NCI-H446 (cell line): ENCODE measurements at regions not wholly inside any gene's neighbourhood (a gene's known extent, or its start where the extent isn't known, plus 50 kb on each side); places are given as distances from the start of the nearest gene placed in this dataset.
"Not testable (repeated sequence)": the region's sequence is repeated elsewhere in the genome, so short reads cannot be mapped to it uniquely, and the experiment has no call there.

ENCODE experiments used
- DNase-seq, 2 experiments: peaks; one replicate each; lab custom pipeline; 2025; lab: John Stamatoyannopoulos, UW

GRCh38 chr1:119253366-119253765 is 112.9 kb upstream of the WARS2 start:
- no peak for DNase-seq

DNA sequence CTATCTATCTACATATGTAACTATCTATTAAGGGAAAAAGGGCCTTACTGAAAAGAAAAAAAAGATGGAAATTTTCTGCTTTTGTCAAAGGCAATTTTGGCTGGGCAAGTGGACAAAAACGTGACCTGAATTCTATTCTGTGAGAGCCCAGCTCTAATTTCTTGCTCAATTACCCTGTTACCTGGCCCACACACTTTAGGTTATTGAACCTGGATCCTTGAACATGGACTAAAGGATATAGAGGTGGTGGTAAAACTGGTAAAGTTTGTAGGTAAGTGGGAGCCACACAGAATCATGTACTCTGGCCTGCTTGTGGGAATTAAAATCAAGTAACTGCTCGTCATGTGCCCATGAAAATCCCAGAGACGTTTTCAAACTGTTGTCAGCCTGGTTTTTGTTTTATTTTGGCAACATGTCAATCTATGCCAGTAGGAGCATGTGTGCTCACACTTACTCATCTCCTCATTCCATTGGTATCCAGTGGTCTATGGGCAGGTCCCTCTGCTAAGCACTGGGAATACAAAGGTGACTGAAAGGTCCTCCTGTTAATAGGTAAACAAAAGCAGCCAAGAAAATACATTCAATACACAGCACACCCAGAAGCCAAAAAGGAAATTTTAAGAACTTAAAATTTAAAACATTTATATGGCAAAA is 113.7 kb upstream of the WARS2 start:
- DNase-seq, result peak in 1 of 2 experiments; percentile 22

- DNase-seq, result not testable (repeated sequence)
Measured at GRCh38 chr1:119256089-119256488, 112.5 kb upstream of the HAO2 start.

DNA sequence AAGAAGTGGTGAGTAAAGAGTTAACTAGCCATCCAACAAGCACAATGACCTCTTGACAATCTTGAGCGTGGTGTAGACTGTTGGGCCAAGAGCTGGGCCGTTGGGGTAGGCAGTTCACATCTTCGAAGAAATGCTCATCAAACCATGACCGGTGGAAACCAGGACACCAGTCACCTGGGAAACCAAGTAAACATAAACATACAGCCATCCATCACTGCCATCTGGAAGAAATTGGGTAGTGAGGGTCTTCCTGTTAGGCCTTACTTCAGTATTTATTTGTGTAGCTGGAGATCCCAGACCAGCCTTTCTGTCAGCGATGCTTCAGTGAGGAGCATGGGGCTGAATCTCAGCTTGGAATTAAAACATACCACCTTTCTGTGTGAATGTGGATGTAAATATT is 108.1 kb upstream of the HAO2 start:
- no peak for DNase-seq

DNA sequence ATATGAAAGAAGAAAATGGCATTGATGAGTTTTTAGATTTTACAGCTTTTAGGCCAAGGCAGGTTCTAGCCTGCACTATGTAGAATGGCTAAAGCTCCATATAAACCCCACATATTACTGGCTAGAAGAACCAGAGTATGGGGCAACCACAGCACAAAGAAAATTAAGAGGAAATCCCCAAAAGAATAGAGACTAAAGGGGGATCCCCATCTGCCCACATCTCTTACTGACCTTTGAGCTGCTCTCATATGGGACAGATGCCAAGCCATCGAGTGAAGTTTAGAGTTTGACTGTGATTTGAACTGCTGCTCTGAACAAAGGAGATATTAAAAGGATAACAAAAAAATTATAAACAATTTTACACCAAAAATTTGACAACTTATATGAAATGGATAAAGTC is 102.2 kb upstream of the HAO2 start:
- DNase-seq, result no peak

- DNase-seq, result no peak
Measured at GRCh38 chr1:119266858-119267257, 101.7 kb upstream of the HAO2 start.

DNA sequence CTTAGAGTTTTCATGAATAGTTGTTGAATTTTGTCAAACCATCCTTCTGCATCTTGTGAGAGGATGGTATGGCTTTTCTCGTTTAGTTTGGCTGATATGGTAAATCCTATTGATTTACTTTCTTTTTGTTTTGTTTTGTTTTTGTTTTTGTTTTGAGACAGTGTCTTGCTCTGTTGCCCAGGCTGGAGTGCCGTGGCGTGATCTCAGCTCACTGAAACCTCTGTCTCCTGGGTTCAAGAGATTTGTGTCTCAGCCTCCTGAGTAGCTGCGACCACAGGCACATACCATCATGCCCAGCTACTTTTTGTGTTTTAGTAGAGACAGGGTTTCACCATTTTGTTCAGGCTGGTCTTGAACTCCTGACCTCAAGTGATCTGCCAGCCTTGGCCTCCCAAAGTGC is 101.3 kb upstream of the HAO2 start:
- not testable (repeated sequence) for DNase-seq

DNA sequence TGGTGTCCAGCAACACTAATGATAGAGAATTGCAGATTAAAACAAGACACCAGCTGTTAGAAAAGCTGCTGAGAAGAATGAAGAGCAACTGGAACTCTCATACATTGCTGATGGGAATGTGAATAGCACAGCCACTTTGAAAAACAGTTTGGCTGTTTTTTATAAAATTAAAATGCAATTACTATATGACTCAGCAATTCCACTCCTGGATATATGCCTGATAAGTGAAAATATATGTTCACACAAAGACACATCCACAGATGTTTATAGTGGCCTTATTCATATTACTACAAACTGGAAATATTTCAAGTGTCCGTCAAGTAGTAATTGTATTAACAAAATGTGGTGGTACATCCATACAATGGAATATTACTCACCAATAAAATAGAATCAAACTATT is 99.7 kb upstream of the HAO2 start:
- no peak for DNase-seq

DNA sequence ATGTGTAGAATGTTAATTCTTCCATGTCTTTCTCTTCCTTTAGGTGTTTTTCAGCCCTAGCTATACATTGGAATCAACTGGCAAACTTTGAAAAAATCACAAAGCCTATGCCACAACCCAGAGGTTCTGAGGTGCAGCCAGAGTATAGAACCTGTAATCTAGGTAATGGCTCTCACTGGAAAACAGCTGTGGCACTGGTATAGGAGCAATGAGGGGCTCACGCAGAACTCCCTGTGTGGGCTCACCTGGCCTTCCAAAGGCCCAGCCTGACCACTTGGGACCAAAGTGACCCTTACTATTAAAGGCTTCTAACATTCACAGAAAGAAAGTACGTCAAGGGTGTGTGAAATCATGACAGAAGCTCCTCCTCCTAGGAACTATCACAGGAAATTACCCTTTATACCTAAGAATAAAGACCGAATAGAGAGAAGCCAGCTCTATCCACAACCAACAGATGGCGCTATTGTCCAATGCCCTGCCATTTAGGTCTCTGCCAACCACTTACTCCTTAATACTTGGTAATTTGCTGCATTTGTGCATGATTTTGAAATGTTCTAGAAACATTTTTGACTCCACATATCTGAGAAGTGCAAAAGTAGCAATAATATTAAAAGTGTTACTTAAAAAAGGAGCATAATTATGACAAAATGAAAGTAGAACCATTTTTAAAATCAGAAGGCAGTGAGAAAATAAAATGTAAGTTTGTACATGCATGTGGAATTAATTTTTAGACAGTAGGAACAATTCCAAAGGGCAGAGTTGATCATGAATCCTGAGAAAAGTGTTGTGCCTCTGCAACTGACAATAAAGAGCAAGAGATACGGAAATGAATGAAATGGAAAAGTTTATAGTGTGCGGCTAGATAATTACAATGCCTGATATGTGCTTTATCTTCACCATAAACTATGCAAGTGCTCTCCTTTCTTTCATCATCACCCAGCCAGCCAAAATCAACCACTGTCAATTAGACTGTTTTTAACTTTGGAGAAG is 93.1 kb upstream of the HAO2 start:
- DNase-seq, result peak; percentile 64 to 81

DNA sequence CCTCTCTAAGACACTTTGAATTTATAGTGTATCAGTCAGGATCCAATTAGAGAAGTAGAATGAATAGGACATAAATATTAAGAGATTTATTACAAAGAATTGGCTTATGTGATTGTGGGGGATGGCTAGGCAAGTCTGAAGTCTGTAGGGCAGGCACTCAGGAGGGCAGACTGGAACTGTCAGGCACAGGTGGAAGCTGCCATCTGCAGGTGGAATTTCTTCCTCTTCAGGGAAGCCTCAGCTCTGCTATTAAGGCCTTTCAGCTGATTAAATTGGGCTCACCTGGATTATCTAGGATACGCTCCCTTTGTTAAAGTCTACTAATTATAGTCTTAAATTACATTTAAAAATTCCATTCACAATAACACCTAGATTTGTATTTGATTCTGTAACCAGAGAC is 92.0 kb upstream of the HAO2 start:
- DNase-seq, result peak in 1 of 2 experiments; percentile 19

DNA sequence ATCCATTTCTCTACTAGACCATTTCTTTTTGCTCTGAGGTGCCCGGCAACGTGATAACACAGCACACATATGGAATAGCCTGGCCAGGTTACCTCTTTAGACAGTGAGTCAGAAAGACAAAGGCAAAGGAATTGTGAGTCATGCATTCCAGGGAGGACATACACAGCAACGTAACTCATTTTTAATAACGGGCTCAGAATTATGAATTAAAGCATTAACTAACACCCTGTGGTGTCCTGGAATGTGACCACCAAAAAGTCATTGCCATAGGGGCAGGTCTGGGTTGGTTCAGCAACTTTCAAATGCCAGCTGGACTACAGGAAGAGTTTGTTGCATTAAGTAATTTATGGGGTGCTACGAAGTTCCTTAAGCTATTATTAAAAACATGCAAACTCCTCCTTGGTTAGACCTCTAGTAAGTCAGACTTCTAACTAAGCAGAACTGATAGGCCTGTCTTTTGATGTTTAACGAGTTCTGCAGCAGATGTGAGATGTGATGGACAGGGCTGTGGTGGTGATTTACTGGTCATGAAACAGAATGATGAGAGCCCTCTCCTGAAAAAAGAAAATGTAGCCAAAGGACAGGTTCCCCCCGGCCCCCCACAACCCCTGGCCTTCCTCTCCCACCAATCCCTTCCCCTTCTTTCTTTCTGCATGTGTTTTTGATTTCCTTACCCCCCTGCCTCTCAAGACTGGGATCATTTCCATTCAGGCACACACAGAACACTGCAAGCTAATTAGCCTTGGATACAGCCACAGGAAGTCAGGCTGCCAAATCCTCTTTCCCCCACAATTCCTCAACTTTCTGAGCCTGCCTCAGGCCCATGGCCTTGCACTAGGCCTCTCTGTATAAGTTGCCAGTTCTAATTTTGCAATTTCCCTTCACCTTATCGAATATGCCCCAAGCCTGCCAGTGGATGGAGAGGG is 88.9 kb upstream of the HAO2 start:
- DNase-seq, result peak; percentile 19 to 53

GRCh38 chr1:119285482-119285881 is 83.1 kb upstream of the HAO2 start:
- no peak for DNase-seq

GRCh38 chr1:119286587-119287181 is 81.9 kb upstream of the HAO2 start:
- peak; percentile 17 to 76 for DNase-seq

DNA sequence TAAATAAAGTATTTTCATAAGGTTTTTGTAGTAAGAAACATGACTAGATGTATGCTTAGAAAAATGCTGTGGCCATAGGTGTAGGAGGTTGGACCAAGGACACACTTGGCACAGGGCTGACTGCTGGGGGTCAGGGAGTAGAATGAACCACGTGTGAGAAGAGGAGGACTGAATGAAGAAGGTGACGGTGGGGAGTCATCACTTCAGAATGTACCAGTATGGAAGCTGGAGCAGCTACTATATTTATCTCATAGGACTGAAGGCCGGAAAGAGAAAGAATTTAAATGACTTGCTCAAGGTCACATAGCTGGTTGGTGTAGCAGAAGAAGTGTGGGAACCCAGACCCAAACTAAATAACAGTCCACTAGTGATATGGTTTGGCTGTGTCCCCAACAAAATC is 79.8 kb upstream of the HAO2 start:
- DNase-seq, result no peak

GRCh38 chr1:119290297-119290696 is 78.3 kb upstream of the HAO2 start:
- DNase-seq, result no peak

- DNase-seq, result no peak
Measured at GRCh38 chr1:119291611-119292206, 76.9 kb upstream of the HAO2 start.

DNA sequence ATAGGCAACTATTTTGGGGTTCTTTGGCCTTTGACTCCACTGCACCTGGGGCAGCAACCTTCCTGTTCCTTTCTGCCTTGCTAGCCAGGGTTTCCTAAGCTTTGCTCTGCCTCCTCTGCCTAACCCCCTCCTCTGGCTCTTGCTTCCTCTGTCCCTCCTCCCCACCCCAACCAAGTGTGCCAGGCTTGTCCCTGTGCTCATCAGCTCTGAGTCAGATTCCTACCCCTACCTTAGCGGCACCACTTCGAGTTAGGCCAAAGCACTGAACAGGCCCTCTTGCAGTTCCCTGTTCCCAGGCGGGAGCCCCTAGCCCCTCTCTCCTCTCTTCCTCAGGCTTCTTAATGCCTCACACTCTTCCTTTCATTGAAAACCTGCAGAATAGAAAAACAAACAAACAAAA is 74.8 kb upstream of the HAO2 start:
- DNase-seq, result no peak

DNA sequence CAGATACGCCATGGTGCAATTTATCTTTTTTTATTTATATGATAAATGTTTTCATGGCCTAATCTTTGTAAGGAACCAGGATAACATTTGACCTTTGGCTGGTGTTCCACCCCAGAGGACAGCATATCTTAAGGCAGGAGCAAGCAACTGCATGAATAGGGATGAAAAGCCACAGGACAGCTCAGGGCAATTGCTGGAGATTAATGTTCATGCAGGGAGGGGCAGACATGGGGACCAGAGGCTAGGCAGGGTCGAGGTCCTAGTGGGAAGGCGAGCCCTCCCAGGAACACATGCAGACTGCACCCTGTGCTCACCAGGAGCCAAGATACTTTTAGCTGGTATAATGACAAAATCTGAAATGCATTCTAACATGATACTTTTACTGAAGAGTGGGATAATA is 74.4 kb upstream of the HAO2 start:
- no peak for DNase-seq

- no peak for DNase-seq
Measured at GRCh38 chr1:119294722-119295121, 73.9 kb upstream of the HAO2 start.

DNA sequence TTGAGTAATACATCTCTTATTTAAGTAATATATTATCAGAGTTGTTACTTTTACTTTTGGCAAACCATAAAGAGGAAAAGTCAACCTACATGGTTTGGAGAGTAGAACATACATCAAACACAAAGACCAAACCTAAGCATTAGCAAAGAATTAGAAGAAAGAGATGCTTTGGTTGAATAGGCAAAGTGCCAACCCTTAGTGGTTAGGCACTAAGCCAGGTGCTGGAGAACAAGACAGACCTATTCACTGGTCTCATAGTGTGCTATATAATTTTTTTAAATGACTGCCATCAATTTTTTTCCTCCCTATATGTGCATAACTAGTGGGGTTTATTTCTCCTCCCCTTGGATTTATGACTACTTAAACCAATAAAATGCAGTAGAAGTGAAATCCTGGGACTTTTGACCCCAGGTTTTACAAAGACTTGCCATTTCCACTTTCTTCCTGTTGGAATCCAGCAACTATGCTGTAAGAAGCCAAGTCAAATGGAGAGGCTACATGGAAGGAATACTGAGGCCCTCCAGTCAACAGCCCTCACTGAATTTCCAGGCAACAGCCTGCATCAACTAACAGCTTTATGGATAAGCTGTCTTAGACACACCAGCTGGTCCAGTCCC is 69.8 kb upstream of the HAO2 start:
- DNase-seq, result peak in 1 of 2 experiments; percentile 50

GRCh38 chr1:119302011-119302410 is 66.6 kb upstream of the HAO2 start:
- DNase-seq, result peak in 1 of 2 experiments; percentile 17
